HG03066 (cell line): ENCODE measurements at regions not wholly inside any gene's neighbourhood (a gene's known extent, or its start where the extent isn't known, plus 50 kb on each side); places are given as distances from the start of the nearest gene placed in this dataset.
"Not testable (repeated sequence)": the region's sequence is repeated elsewhere in the genome, so short reads cannot be mapped to it uniquely, and the experiment has no call there.

Source experiments
- ATAC-seq: cut with Tn5 transposase; IDR thresholded peaks from one replicate; pipeline ENCODE4 v1.9.1; 2021; ENCODE audit warnings: low read depth; ENCODE audit not compliant: unreplicated experiment

- ATAC-seq: no peak
These were observed 470.4 kb upstream of the SLC35B3 start for GRCh38 chr6:8905757-8906156.

DNA sequence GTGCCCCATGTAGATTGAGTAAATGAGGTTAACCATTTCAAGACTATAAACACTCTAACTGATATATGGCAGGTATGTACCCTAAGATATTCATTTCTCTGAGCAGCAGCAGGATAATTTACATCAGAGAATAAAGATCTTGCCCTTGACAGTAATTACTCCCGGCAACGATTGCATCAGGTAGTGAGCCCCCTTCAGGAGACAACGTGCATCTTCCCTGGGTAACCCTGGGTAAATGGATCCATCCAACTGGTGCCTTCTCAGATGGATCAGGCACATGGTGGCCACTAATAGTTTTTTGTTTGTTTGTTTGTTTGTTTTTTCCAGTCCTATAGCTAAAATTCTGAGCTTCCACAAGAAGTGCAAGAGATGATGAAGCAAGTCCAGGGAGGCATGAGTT, 469.4 kb upstream of the SLC35B3 start:
- no peak for ATAC-seq

DNA sequence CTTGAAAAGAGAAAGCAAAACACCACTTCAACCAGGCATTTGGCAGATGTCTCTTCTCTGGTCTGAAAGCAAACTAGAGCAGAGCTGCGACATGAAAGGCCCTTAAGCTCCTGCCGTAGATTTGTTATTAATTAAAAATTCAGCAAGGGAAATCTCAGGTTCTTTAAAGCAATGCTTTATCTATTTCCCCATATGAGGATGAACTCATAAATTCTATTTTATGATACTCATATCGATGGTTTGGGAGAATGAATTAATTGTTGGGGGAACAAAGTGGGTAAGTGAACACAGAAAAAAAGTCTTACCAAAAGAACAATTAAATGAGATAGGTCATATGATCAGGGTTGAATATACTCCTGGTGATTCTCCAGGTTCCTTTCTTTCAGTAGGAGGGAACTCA, 464.7 kb upstream of the SLC35B3 start:
- no peak for ATAC-seq

DNA sequence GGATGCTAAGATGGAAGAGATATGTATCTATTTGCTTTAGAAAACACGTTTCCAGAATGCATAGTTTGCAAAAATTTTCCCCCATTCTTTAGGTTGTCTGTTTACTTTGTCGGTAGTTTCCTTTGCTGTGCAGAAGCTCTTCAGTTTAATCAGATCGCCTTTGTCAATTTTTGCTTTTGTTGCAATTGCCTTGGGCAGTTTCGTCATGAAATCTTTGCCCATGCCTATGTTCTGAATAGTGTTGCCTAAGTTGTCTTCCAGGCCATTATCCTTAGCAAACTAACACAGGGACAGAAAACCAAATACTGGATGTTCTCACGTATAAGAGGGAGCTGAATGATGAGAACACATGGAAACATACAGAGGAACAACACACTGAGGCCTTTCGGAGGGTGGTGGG, 454.2 kb upstream of the SLC35B3 start:
- ATAC-seq: no peak

DNA sequence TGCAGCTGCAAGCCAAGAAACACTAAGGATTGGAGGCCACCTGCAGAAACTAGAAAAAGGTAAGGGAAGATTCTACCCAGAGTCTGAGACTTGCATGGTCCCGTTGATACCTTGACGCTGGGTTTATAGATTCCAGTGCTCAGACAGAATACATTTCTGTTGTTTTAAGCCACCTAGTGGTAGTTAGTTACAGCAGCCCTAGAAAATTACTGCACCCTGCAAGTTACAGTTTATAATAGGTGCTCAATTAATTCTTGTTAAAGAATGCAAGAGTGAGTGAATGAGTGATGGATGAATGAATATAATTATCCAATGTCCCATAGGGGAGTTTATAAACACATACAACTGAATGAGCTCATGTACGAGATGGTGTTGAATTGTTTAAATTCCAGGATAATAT, 453.1 kb upstream of the SLC35B3 start:
- ATAC-seq: no peak

DNA sequence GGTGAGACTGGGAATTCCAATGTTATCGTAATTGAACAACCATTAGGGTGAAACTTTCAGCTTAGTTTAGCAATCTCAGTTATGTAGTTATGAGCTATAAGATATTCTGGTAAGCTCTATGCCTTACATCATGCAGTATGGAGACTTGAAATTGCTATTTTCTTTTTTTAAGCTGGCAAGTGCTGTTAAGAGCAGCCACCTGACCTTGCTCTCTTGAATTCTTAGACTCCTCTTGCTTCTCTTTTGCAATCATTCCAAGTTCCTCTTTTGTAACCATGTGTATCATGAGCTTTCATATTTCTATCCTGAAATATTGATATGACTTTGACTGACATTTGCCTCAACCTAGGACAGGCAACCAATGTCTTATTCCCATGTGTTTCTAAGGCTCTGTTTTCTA, 446.3 kb upstream of the SLC35B3 start:
- ATAC-seq: no peak

DNA sequence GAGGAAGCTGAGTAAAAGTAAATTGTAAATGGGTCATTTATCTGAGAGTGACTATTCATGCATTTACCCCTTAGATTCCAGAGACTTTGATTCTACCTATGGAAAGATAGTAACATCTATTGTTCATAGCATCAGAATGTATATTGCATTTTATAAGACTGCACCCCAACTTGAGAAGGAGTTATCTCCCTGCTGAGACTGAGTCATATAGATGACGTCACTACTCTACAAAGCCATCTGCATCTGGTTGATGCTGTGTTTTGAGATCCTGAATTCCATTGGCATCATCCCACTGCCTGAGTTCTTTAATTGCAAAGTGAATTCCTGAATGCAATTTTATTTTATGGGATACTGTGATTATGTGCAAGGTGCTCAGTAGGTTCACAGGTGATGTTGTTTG, 444.0 kb upstream of the SLC35B3 start:
- ATAC-seq: no peak

- no peak for ATAC-seq
These were observed 440.6 kb upstream of the SLC35B3 start for GRCh38 chr6:8875986-8876385.

DNA sequence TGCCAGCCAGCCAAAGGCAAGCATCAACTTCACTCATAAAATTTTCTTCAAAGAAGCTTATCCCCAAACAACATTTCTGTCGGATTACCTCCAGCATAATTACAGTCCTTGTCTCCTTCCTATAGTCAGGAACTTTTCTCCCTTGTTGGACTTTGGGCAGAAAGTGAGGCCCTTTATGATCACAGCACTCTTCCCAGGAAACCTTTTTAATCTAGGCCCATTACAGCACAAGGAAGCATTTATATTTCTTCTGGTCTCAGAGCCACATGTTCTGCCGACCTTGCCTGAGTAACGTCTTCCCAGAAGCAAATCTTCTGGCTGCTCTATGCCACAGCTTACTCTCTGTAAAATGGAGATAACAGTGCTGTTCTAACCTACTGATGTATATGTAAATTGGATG, 437.2 kb upstream of the SLC35B3 start:
- ATAC-seq: no peak

DNA sequence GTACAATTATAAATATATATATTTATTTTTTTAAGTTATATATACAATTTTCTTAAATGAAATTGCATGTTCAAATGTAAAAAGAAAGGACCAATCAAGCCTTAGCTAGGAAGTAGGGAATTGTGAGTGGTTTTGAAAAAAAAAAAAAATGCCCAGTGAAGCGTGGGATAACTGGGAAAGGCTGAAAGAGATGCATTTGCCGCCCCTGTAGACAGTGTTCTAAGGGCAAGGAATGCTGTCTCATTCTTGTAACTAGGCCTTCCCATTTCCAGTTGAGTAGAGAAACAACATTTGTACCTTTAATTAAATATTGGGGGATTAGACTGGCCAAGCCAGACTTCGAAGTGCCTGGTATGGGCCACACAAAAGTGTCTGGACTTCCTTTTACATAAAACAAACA, 430.1 kb upstream of the SLC35B3 start:
- ATAC-seq: no peak

DNA sequence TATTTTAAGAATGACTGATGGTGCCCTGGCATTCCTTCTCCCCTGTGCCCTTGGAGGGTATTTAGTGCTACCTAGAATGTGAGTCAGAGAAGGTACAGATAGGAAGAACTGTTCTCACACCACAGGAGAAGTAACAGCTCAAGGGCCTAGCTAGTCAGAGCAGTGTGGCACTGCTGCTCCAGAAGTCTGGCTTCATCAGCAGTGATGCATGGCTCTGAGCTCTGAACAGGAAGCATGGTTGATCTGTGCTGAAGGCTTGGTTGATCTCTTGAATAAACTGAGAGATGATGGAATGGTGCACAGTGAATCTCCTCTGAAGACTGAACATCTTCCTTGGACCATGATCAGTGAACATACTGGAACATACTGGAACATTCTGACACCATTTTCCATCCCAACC, 425.3 kb upstream of the SLC35B3 start:
- ATAC-seq: no peak

GRCh38 chr6:8859501-8859900, 424.2 kb upstream of the SLC35B3 start:
- no peak for ATAC-seq

DNA sequence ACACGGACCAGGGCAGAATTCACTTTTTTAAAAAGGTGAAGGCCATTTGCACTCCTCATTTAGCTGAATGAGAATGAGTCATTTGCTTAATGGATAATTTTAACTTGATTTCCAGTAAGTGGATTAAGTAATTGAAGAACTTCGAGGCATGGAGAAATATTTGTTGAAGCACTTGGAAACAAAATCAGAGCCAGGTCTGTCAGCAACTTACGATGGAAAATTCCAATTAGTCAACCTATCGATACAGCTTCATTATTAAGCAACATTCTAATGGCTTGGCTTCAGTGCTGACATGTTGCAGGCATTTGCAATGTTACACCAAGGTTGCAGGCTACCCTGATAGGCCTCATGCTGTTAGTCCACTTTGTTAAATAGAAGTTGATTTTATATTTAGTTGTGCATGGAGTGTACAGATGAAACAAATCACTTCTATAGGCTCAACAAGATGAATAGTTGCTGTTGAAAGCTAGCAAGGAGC, 423.5 kb upstream of the SLC35B3 start:
- no peak for ATAC-seq

DNA sequence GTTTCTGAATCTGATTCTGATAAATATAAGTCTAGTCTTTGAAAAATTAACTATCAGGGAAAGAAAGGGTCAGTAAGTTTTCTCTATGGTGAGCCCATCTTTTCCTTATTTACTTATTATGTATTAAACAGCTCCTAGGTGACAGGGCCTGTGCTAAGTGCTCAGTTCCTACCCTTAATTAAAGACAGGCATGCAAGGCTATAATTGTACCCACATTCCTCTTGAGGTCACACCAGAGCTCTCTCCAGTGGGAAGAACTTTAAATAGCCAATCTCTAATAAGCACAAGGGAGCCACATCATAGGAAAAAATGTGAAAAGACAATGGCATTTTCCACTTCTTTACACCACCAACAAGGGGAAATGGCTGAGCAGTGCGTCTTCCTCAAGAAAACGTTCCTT, 421.8 kb upstream of the SLC35B3 start:
- ATAC-seq: no peak

DNA sequence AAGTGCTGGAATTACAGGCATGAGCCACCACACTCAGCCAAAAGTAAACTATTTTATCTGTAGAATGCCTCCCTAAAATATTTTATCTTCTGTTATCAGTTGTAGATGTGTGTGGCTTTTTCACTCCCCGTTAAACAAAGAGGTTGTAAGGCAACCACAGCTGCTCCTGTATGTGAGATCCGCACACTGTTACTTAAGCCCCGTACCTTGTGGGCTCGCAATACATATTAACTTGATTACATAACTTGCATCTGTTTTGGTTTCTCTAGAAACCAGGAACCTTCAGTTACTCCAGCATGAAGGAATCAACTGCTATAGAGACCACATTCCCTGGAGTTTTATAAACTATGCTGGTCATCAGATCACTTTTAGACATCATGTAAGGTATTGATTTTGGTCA, 420.1 kb upstream of the SLC35B3 start:
- ATAC-seq: no peak

GRCh38 chr6:8852332-8852731, 417.0 kb upstream of the SLC35B3 start:
- no peak for ATAC-seq

DNA sequence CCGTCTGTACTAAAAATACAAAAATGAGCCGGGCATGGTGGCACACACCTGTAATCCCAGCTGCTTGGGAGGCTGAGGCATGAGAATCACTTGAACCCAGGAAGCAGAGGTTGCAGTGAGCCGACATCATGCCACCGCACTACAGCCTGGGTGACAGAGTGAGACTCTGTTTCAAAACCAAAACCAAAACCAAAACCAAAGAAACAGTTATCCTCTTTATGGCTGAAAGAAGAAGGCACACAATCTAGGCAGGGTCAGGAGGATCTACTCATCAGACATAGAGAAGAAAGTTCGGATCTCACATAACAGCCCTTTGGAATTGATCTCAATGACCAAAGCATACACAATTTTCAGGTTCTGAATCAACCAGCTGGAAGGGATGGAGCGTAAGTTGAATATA, 411.3 kb upstream of the SLC35B3 start:
- not testable (repeated sequence) for ATAC-seq

DNA sequence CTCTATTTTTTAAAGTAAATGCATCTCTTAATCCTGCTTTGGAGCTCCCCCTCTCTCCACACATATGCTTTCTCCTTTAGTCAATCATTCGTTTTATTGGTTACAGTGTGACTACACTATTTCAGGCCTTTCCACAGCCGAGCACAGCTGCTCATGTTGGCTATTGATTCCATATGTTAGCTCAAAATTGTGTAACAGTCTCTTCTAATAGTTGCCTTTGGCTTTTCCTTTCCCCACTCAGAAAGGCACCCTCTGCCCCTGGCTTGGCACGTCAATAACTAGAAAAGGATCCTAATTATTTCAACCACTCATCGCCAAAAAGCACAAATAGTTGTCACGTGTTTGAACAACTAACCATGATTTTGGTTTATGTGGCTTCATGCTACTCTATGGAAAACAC, 410.3 kb upstream of the SLC35B3 start:
- ATAC-seq: no peak

- ATAC-seq: no peak
These were observed 409.6 kb upstream of the SLC35B3 start for GRCh38 chr6:8844968-8845367.

GRCh38 chr6:8839626-8840025, 404.3 kb upstream of the SLC35B3 start:
- ATAC-seq: no peak

DNA sequence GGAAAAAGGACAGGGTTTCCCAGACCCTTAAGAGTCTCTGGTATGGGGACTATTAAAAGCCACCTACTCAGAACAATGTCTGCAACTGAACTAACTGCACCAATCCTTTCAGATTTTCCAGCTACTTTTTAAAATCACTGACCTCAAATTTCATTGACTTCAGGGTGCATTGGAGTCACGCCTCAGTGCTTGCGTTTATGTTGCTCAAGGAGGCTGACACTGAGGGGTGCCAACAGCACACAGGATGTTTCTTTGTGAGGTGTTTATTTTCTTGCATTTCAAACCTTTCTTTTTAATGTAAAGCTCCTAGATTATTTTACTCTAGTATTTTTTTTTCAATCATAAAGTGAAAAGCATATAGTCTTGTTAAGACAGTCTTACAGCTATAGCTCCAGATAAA, 402.0 kb upstream of the SLC35B3 start:
- no peak for ATAC-seq

- ATAC-seq: not testable (repeated sequence)
These were observed 397.4 kb upstream of the SLC35B3 start for GRCh38 chr6:8832695-8833094.

DNA sequence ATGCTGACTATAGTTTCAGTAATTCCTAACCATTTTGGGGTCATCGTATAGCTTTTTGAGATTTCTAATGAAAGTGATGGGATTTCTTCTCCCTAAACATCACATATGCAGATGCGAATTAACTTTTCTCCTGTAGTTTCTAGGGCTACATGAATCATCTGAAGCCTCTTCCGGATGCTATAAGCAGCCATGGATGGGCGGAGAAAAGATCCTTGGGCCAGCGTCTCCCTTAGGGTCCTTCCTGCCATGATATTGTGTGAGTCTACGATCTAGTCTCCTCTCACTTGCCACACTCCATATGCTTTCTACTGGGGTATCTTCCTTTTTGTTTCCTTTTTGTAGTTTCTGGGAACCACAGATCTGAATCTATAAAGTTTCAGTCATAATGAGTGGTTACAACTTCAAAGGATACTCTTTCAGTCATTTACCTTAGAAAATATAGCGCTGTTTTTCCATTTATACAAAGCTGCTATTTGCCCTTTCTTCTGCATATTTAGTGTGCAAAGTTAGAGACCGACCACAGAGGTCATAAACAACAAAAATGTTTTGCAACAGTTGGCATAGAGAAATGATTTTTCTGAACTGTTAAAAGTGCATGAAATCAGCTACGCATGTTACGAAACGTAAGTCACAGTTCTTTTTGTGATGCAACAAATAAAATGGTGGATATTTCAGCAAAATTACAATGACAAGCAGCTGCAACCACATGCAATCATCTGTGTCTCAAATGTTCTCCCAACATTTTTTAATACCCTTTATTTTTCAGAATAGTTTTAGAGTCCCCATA, 396.2 kb upstream of the SLC35B3 start:
- no peak for ATAC-seq
